Prostate gland (tissue), 2 donors: ENCODE measurements at regions not wholly inside any gene's neighbourhood (a gene's known extent, or its start where the extent isn't known, plus 50 kb on each side); places are given as distances from the start of the nearest gene placed in this dataset.

ENCODE experiments used
- CTCF ChIP-seq, 4 experiments: fragments of 200-600 bp in 2 of 4; fragments of 450-650 bp in 2 of 4; sonication (generic) in 2 of 4; IDR thresholded peaks; 1 replicate in 3 of 4; 2 replicates in 1 of 4; pipeline ENCODE4 v1.5.1; 2016 to 2019; ENCODE audit warnings: antibody characterized with exemption in 4 of 4, mild to moderate bottlenecking in 2 of 4, moderate library complexity in 2 of 4
- POLR2A ChIP-seq: fragments of 450-650 bp; IDR thresholded peaks from one replicate; pipeline ENCODE4 v1.6.1; 2016; ENCODE audit warnings: antibody characterized with exemption, mild to moderate bottlenecking

- TF ChIP-seq POLR2A (no peak), CTCF (IDR thresholded peaks at IDR 0.05) (no peak)
Measured at GRCh38 chr6:14344486-14344885, 226.9 kb downstream of the CD83 start.
